RWPE2 (cell line): ENCODE measurements at regions not wholly inside any gene's neighbourhood (a gene's known extent, or its start where the extent isn't known, plus 50 kb on each side); places are given as distances from the start of the nearest gene placed in this dataset.

Experiments used
- ATAC-seq: fragments of 200-7000 bp; cut with Tn5 transposase; 3 replicates; pipeline ENCODE4 v1.9.1; 2021; ENCODE audit warnings: low read depth
- DNase-seq: peaks from one replicate; pipeline ENCODE4 v3.0.0-alpha.2; 2020; ENCODE audit warnings: low spot score
- H3K27ac ChIP-seq: fragments of 450-650 bp; 2 replicates; pipeline ENCODE4 v1.5.1; 2017; ENCODE audit warnings: mild to moderate bottlenecking; ENCODE audit not compliant: poor library complexity, severe bottlenecking
- H3K27me3 ChIP-seq: fragments of 250-450 bp; sonication (Bioruptor Pico); 2 replicates; pipeline ENCODE4 v1.5.1; 2021; ENCODE audit warnings: mild to moderate bottlenecking, moderate library complexity; ENCODE audit not compliant: insufficient read depth, poor library complexity, severe bottlenecking
- H3K36me3 ChIP-seq: fragments of 250-450 bp; sonication (Bioruptor Pico); 2 replicates; pipeline ENCODE4 v1.5.1; 2020; ENCODE audit warnings: low read depth, mild to moderate bottlenecking, moderate library complexity
- H3K4me1 ChIP-seq: fragments of 250-450 bp; sonication (Bioruptor Pico); 2 replicates; pipeline ENCODE4 v1.5.1; 2021; ENCODE audit warnings: mild to moderate bottlenecking, moderate library complexity; ENCODE audit not compliant: insufficient read depth, poor library complexity, severe bottlenecking
- H3K4me3 ChIP-seq: fragments of 250-450 bp; sonication (Bioruptor Pico); 2 replicates; pipeline ENCODE4 v1.5.1; 2021; ENCODE audit warnings: mild to moderate bottlenecking, moderate library complexity; ENCODE audit not compliant: severe bottlenecking
- H3K9me3 ChIP-seq: fragments of 250-450 bp; sonication (Bioruptor Pico); 2 replicates; pipeline ENCODE4 v1.5.1; 2021; ENCODE audit warnings: mild to moderate bottlenecking, moderate library complexity; ENCODE audit not compliant: severe bottlenecking
- TF ChIP-seq, protein P1 (sequence below): fragments of 450-650 bp; IDR thresholded peaks from one replicate; pipeline ENCODE4 v1.5.1; 2017; ENCODE audit warnings: mild to moderate bottlenecking, moderate library complexity; ENCODE audit not compliant: poor library complexity, severe bottlenecking

GRCh38 chr13:34408640-34409039 is 533.4 kb upstream of the NBEA start:
- no peaks in the 10 kb centered on the region for H3K9me3 ChIP-seq
- H3K36me3 ChIP-seq, result no peaks in the 10 kb centered on the region
- no peak for ATAC-seq
- TF ChIP-seq, protein P1, sequence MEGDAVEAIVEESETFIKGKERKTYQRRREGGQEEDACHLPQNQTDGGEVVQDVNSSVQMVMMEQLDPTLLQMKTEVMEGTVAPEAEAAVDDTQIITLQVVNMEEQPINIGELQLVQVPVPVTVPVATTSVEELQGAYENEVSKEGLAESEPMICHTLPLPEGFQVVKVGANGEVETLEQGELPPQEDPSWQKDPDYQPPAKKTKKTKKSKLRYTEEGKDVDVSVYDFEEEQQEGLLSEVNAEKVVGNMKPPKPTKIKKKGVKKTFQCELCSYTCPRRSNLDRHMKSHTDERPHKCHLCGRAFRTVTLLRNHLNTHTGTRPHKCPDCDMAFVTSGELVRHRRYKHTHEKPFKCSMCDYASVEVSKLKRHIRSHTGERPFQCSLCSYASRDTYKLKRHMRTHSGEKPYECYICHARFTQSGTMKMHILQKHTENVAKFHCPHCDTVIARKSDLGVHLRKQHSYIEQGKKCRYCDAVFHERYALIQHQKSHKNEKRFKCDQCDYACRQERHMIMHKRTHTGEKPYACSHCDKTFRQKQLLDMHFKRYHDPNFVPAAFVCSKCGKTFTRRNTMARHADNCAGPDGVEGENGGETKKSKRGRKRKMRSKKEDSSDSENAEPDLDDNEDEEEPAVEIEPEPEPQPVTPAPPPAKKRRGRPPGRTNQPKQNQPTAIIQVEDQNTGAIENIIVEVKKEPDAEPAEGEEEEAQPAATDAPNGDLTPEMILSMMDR, result no peak
- no peak for DNase-seq
- no peak overlapping the region for H3K27ac ChIP-seq
- H3K4me3 ChIP-seq, result no peak overlapping the region
- no peaks in the 10 kb centered on the region for H3K27me3 ChIP-seq
- no peaks in the 10 kb centered on the region for H3K4me1 ChIP-seq

GRCh38 chr13:34409496-34410182 is 532.4 kb upstream of the NBEA start:
- Histone ChIP-seq H3K27me3 (no peaks in the 10 kb centered on the region), H3K9me3 (no peaks in the 10 kb centered on the region), H3K27ac (no peak overlapping the region), H3K36me3 (no peaks in the 10 kb centered on the region), H3K4me1 (no peaks in the 10 kb centered on the region), H3K4me3 (no peak overlapping the region)
- ATAC-seq, result no peak
- DNase-seq, result no peak
- TF ChIP-seq, protein P1, result no peak

GRCh38 chr13:34410678-34411077 is 531.4 kb upstream of the NBEA start:
- ATAC-seq, result no peak
- Histone ChIP-seq H3K4me1 (no peaks in the 10 kb centered on the region), H3K27ac (no peak overlapping the region), H3K27me3 (no peaks in the 10 kb centered on the region), H3K9me3 (no peaks in the 10 kb centered on the region), H3K36me3 (no peaks in the 10 kb centered on the region), H3K4me3 (no peak overlapping the region)
- TF ChIP-seq, protein P1, result no peak
- no peak for DNase-seq

- TF ChIP-seq, protein P1, result no peak
- Histone ChIP-seq H3K9me3 (no peaks in the 10 kb centered on the region), H3K4me1 (no peaks in the 10 kb centered on the region), H3K27ac (no peak overlapping the region), H3K4me3 (no peak overlapping the region), H3K27me3 (no peaks in the 10 kb centered on the region), H3K36me3 (no peaks in the 10 kb centered on the region)
- no peak for ATAC-seq
- DNase-seq, result no peak
Observed at GRCh38 chr13:34411177-34411576, 530.9 kb upstream of the NBEA start.

GRCh38 chr13:34411894-34412293 is 530.2 kb upstream of the NBEA start:
- TF ChIP-seq, protein P1, result no peak
- H3K4me3 ChIP-seq, result no peak overlapping the region
- H3K4me1 ChIP-seq, result no peaks in the 10 kb centered on the region
- H3K36me3 ChIP-seq, result no peaks in the 10 kb centered on the region
- H3K27ac ChIP-seq, result no peak overlapping the region
- no peak for DNase-seq
- ATAC-seq, result no peak
- H3K27me3 ChIP-seq, result no peaks in the 10 kb centered on the region
- no peaks in the 10 kb centered on the region for H3K9me3 ChIP-seq
